GM18508 (cell line): ENCODE measurements at regions not wholly inside any gene's neighbourhood (a gene's known extent, or its start where the extent isn't known, plus 50 kb on each side); places are given as distances from the start of the nearest gene placed in this dataset.

ENCODE experiments used
- ATAC-seq: cut with Tn5 transposase; IDR thresholded peaks from one replicate; pipeline ENCODE4 v1.9.1; 2021; ENCODE audit warnings: moderate number of reproducible peaks; ENCODE audit not compliant: insufficient read depth, unreplicated experiment

- no peak for ATAC-seq
Measured at GRCh38 chr21:27422435-27422834, 455.5 kb upstream of the ADAMTS5 start.

- no peak for ATAC-seq
Measured at GRCh38 chr21:27421654-27422053, 454.8 kb upstream of the ADAMTS5 start.

- ATAC-seq = no peak
Measured at GRCh38 chr21:27419153-27419552, 452.3 kb upstream of the ADAMTS5 start.

- ATAC-seq = no peak
Measured at GRCh38 chr21:27418346-27418745, 451.5 kb upstream of the ADAMTS5 start.

- no peak for ATAC-seq
Measured at GRCh38 chr21:27412530-27412929, 445.6 kb upstream of the ADAMTS5 start.

GRCh38 chr21:27408826-27409225 lies 441.9 kb upstream of the ADAMTS5 start:
- ATAC-seq = no peak

- no peak for ATAC-seq
Measured at GRCh38 chr21:27407271-27407670, 440.4 kb upstream of the ADAMTS5 start.

- ATAC-seq = no peak
Measured at GRCh38 chr21:27406300-27407009, 439.6 kb upstream of the ADAMTS5 start.

- ATAC-seq = no peak
Measured at GRCh38 chr21:27403011-27403410, 436.1 kb upstream of the ADAMTS5 start.

- ATAC-seq = no peak
Measured at GRCh38 chr21:27400045-27400444, 433.2 kb upstream of the ADAMTS5 start.

- ATAC-seq = no peak
Measured at GRCh38 chr21:27397578-27397977, 430.7 kb upstream of the ADAMTS5 start.

GRCh38 chr21:27393726-27394125 lies 426.8 kb upstream of the ADAMTS5 start:
- ATAC-seq = no peak

GRCh38 chr21:27391990-27392389 lies 425.1 kb upstream of the ADAMTS5 start:
- no peak for ATAC-seq

GRCh38 chr21:27390384-27390783 lies 423.5 kb upstream of the ADAMTS5 start:
- no peak for ATAC-seq

GRCh38 chr21:27388825-27389224 lies 421.9 kb upstream of the ADAMTS5 start:
- no peak for ATAC-seq

GRCh38 chr21:27382404-27382803 lies 415.5 kb upstream of the ADAMTS5 start:
- no peak for ATAC-seq

- ATAC-seq = no peak
Measured at GRCh38 chr21:27380303-27380702, 413.4 kb upstream of the ADAMTS5 start.

- no peak for ATAC-seq
Measured at GRCh38 chr21:27379354-27379753, 412.5 kb upstream of the ADAMTS5 start.

GRCh38 chr21:27372381-27372780 lies 405.5 kb upstream of the ADAMTS5 start:
- ATAC-seq = no peak

- no peak for ATAC-seq
Measured at GRCh38 chr21:27371975-27372331, 405.1 kb upstream of the ADAMTS5 start.

GRCh38 chr21:27371115-27371974 lies 404.5 kb upstream of the ADAMTS5 start:
- ATAC-seq = no peak
